Hepatocyte (in vitro differentiated cells): ENCODE measurements at regions not wholly inside any gene's neighbourhood (a gene's known extent, or its start where the extent isn't known, plus 50 kb on each side); places are given as distances from the start of the nearest gene placed in this dataset.

Source experiments
- CTCF ChIP-seq: fragments of 200-600 bp; sonication (generic); IDR thresholded peaks from 2 replicates; pipeline ENCODE4 v1.5.1; 2016; ENCODE audit warnings: antibody characterized with exemption, mild to moderate bottlenecking; ENCODE audit not compliant: poor library complexity
- EZH2phosphoT487 ChIP-seq: fragments of 200-600 bp; sonication (generic); IDR thresholded peaks from one replicate; pipeline ENCODE4 v1.6.1; 2018; ENCODE audit warnings: antibody characterized with exemption, mild to moderate bottlenecking, low read depth, moderate library complexity; ENCODE audit not compliant: unreplicated experiment, severe bottlenecking

- TF ChIP-seq CTCF (no peak), EZH2phosphoT487 (no peak)
Measured at GRCh38 chr3:11908981-11909698, 62.5 kb upstream of the TAMM41 start.
